ENCODE measurements at regions not wholly inside any gene's neighbourhood (a gene's known extent, or its start where the extent isn't known, plus 50 kb on each side); places are given as distances from the start of the nearest gene placed in this dataset.

- TF ChIP-seq BRCA1 (IDR thresholded peaks at IDR 0.05; ENCODE audit: low read depth, low read length) (no peak), EZH2 (IDR thresholded peaks at IDR 0.05; ENCODE audit: low read depth, low read length, severe bottlenecking) (no peak), GABPA (IDR thresholded peaks at IDR 0.05; ENCODE audit: borderline replicate concordance, insufficient read depth, low read length) (no peak), POLR2AphosphoS5 (IDR thresholded peaks at IDR 0.05; ENCODE audit: low read depth, low read length) (no peak), SP1 (IDR thresholded peaks at IDR 0.05; ENCODE audit: low read depth, low read length) (no peak), CTCF (IDR thresholded peaks at IDR 0.05; ENCODE audit: control extremely low read depth in 1 of 3, insufficient read depth in 1 of 3, low read depth in 1 of 3, low read length in 3 of 3) (no peak), CEBPB (IDR thresholded peaks at IDR 0.05; ENCODE audit: low read depth, low read length) (no peak), TAF1 (IDR thresholded peaks at IDR 0.05; ENCODE audit: low read depth, low read length) (no peak), SIN3A (conservative IDR thresholded peaks at IDR 0.05 in 1 of 2, IDR thresholded peaks at IDR 0.05 in 1 of 2; ENCODE audit: low read depth in 1 of 2, low read length in 2 of 2) (no peak), POLR2A (IDR thresholded peaks at IDR 0.05; ENCODE audit: control extremely low read depth in 1 of 2, low read depth in 2 of 2, low read length in 2 of 2) (no peak), TCF12 (IDR thresholded peaks at IDR 0.05; ENCODE audit: low read depth, low read length) (no peak)
Observed at GRCh38 chr4:166162327-166162726, 289.3 kb downstream of the TLL1 start.
